ENCODE measurements at regions not wholly inside any gene's neighbourhood (a gene's known extent, or its start where the extent isn't known, plus 50 kb on each side); places are given as distances from the start of the nearest gene placed in this dataset.

DNA sequence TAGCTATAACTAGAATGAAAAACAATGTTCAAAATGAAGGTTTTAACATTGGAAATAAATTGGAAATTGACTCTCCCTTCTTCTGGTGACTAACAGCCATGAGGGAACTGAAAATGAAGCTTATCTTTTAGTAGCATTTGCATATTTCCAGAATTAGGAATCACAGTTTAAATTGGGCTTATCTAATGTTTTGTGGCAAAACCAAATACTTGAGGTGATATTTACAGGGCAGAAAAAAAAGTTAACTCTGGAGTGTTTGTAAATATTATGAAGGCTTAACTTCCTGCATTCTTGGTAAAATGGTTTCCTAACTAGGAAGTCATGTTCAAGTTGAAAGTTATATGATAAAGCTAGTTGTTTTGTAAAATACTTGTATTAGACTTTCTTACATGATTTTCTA lies 96.4 kb upstream of the SOX9 start:
- DNase-seq (ENCODE audit: low read depth): no peak

DNA sequence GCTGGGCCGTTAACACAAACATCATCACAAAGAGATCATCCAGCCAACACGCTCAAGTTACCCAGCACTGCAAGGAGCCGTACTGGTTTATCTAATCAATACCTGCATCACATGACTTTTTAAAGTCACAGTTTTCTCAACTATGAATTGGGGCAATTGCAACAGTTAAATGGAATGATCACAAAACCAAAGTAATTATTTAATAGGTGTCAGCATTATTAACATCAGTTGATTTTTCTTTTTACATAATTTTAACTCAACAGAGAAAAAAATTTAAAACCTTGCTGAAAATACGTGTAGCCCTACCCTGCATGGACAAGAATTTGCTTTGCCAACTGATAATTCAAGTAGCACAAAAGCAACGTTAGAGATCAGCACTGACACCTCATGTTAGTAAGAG lies 95.7 kb upstream of the SOX9 start:
- no peak for DNase-seq (ENCODE audit: low read depth)

DNA sequence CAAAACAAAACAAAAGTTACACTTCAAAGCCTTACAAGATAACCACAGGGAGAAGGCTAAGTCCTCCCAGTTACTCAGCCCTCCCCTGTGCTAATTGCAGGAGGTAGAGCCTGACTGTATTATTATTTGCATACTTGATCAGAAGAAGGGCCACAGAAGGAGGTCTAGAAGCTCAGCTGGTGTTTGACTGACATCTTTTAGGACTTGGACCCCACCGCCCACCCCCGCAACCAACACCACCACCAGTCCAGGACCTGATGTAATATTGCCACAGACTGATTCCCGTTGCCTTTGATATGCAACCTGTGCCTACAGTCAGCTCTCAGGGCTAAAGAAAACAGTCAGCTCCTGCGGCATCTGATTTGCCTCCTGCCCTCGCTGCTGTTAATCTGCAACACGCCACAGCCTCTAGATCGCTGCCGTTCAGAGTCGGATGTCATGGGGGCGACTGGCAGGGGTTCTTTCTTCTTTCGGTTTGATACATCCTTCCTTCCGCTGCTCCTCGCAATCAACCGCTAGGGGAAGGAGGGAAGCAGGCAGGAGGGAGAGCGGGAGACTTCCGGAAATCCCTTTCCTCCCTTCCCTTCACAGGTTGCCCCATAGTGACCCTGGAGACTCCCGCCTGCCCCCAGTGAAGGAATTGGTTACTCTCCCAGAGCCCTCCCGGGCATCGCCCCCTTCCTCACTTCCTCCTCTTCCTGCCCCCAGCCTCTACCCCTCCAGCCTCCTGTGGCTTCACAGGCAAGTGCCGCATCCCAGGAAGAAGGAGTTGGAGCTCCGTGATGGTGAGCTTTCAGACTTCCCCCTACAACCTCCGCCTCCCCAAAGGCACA lies 90.5 kb upstream of the SOX9 start:
- DNase-seq (ENCODE audit: low read depth): peak; percentile 42

DNA sequence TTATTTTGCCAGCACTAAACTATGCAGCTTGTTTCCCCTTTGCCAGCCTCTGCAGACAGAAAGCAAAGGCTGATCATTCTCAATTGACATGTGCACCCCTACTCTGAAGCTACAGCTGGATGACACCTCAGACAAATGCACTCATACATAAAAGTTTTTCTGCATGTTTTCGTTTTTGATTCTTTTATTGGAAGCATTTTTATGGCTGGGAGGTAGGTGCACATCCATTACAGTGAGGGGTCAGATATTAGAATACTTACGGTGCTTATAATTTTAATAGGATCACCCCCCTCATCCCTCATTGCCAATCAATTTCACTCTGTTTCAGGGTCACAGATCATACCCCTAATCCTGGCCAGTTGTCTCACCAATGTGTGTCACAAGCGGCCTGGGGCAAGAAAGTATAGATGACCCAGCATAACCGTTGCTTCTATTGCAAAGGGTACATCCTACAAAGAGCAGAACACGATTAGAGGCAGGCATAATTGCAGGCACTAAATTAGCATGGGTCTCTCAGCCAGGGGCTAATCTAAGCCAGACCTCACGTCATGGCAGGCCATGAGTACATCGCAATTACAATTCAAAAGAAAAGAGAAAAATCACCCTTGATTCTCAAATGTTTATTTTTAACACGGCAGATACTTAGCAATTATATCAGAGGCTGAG lies 89.5 kb upstream of the SOX9 start:
- no peak for DNase-seq (ENCODE audit: low read depth)

DNA sequence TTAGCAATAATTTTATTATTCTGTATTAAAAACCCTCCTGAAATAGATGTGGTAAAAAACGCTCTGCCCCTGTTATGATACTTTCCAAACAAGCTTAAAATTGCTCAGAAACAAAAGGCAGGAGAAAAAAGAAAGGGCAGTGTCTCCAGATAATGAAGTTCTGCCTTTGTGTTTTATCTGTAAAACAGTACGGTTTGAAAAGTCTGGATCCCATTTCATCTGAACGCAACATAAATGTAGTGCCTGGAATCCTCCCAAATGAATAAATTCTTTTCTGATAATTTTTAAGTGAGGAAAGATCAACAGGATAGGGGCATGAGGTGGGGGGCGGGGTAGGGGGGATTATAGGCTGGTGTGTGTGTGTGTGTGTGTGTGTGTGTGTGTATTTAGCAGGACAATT lies 87.5 kb upstream of the SOX9 start:
- no peak for DNase-seq (ENCODE audit: low read depth)

DNA sequence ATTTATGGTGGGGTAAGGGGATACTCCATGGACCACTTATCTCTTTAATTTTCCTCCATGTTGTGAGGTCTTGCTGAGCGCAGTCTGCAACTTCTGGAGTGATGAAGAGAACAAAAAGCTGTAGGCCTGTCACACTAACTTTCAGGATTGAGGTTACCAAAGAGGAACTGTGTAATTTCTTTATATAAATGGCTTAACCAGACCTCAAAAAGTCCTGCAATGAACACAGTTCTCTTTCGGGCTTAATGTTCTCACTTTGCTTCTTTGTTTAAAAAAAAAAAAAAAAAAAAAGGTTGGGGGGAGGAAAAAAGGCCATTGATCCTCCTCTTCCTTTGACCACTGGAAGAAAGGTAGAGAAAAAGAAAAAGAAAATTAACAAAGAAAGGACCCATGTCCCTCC lies 86.8 kb upstream of the SOX9 start:
- DNase-seq (ENCODE audit: low read depth): no peak

DNA sequence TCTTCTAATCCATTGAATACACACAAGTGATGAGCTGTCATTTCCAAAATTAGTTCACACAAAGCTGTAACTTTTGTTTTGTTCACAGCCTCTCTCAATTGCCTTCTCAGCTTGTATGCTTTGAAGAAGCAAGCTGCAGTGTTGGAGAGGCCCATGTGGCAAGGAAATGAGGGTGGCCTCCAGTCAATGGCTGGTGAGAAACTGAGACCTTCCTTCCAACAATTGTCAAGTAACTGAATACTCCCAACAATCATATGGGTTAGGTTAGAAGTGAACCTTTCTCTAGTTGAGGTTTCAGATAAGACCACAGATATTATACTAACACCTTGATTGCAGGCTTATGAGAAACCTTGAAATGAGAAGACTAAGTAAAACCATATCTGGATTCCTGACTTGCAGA lies 82.4 kb upstream of the SOX9 start:
- DNase-seq (ENCODE audit: low read depth): no peak

DNA sequence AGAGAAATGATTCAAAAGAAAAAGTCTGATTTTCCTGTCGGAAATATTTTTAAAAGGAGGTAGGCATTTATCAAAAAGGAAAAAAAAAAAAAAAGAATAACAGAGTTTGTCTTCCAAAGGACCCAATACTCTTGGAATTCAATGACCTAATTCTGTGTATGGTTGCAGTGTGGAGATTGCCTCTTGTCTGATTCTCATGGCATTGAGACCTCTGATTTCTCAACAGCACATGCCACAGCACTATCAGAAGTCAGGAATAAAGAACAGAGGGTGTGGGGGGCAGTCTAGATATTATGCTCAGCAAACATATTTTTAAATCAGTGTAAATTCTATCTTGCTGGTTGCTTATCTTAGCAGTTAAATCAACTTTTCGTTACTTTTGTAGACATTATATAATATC lies 81.3 kb upstream of the SOX9 start:
- no peak for DNase-seq (ENCODE audit: low read depth)

DNA sequence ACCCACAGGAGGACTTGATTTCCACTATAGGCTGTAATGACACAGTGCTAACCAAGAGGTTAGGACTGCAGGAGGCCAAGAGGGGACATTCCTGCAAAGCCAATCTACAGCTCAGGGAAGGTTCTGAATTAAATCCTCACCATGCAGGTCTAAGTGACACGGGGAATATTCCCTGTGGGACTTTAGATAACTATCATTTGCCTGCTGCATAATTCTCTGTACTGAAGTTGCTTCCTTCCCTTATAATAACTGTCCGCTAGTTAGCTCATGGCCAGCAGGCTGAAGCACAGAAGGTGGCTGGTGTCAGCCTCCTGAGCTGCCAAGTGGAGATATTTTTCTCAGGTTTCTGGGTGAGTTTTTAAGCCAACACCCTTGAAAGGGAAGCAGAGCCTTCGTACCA lies 74.6 kb upstream of the SOX9 start:
- no peak for DNase-seq (ENCODE audit: low read depth)

DNA sequence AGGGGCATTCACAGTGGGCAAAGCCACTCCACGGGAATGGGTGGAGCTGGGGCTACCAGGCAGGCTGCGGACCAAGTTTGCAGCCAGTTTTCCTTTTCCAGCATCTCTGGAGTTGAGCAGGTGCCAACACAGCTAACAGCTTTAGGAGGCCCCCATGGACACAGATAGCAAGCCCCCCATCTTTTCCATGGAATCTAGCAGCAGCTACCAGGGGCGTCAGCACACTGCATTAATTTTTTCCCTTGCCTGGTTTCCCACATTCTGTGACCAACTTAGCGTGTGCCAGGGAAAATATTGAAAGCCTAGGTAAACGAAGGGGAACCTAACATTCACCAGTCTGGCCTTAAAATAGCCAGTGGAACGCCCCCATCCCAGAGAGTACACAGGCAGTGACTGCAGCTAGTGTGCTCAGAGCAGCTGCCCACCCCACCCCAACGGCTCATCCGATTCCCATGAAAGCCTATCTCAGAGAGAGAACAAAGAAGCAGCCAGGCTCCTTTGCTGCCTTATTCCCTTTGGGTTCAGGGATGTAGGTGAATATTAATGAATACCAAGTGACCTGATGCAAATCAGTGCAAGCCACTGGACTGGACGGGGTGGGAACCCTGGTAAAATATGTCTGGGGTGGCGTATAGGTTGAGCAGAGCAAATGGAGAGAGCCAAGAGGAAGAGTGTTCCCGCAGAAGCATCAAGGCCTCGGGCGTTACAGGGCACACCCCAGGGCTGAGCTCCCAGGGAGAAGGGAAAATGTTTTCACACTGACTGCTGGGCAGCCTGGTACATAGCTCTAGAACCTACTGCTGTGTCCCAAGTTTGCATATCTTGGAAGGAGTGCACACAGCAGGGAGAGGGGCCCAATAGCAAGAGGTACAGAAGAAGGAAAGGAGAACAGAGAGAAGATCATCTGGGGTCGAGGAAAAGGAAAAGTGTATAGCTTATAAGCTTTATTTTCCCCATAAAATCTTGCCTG lies 73.9 kb upstream of the SOX9 start:
- DNase-seq (ENCODE audit: low read depth): no peak

DNA sequence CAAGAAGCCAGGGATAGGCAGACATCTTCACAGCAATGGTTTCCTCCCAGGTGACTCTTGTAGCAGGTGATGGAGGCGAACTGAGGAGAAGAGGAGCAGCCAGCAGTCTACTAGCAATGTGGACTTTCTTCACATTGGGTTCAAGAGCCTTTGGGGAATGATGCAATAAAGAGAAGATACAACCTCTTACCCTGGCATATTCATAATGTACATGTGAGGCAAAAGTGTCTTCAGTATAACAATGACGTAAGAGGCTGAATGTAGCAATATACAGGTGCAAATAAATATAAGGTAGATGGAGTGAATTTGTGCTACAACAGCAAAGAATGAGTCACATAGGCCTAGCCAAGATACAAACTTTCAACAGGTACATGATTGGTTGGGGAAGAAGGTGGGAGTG lies 70.9 kb upstream of the SOX9 start:
- DNase-seq (ENCODE audit: low read depth): no peak

DNA sequence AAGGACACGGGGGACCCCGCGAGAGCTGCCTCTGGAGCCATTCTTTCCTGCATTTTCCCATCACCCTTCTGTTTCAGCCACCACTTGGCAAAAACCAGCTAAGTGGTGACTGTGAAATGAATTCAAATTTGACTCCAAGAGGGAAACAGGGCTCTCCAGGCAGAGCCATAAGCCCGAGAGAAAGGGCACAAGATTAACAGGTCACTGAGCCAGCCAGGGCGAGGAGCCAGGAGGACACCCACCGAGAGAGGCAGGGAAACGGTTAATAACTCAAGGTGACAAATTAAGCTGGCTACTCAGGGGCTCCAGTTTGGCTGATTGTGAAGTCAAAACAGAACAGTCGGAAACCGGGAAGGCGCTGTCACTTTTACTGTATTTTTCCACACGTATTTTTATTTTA lies 67.8 kb upstream of the SOX9 start:
- no peak for DNase-seq (ENCODE audit: low read depth)

DNA sequence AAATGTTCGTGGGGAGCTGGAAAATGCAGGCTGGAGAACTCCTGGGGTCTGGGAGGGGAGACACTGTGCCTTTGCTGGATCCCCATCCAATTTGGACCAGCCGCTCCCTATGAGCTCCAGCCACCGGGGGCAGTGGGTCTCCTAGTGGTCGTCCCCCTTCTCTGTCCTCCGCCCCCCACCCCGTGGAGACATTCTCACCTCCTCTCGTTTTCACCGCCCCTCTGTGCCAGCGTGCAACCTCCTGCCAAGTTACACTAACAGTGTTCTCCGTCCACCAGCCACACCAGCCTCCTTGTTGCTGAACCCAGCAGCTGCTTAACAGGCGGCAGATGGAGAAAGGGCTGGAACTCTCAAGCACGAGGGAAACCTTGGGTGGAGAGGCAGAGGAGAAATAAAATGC lies 67.4 kb upstream of the SOX9 start:
- DNase-seq (ENCODE audit: low read depth): no peak

DNA sequence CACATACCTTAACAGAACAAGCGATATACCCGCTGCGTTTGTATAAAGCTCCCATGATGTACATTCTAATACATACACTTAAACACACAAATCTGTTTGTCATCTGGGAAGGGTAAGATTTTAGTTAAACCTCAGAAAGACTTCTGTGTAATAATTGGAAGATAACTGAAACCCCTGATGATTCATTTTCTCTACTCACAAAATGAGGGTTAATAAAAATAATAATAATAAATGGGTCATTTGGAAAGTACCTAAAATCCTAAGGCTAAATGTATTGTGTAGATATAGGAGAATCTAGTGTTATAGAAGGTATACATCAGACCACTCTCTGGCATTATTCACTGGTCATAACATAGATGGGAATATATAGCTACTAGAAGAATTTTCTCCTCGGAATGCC lies 64.7 kb upstream of the SOX9 start:
- DNase-seq (ENCODE audit: low read depth): no peak

DNA sequence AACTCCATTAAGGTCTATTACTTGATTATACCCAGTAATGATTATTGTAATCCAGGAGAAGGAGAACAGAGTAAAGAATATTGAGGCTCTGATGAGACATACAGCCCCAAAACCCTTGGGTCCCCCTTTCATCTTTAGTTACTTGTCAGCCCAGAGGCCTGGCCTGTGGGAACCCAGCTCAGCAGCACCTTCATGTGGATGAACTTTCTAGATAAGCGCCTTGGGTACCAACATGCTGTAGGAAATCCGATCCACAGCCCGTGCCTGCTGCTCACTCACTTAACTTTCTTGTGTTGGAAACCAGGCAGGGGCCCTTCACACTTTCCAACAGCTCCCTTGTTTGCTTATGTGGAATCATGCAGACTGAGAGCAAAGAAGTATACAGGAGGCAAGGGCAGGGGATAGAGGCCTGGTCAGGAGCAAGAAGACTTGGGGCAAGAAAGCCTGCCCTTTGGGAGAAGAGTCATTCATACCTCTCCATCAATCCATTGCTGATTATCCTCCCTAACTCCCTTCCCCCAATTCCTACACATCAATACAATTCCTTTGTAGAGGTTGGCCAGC lies 64.0 kb upstream of the SOX9 start:
- no peak for DNase-seq (ENCODE audit: low read depth)

DNA sequence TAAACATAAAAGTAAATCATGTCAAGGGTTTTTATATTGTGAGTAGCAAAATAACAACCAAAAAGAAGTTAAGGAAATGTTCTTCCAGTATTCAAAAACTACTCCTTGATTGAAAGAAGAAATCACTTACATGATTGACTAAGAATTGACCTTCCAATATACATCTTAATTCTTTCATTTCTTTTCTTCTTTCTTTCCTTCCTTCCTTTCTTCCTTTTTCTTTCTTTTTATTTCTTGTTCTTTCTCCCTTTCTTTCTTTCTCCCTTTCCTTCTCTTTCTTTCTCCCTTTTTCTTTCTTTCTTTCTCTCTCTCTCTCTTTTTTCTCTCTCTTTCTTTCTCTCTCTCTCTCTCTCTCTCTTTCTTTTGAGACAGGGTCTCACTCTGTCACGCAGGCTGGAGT lies 60.7 kb upstream of the SOX9 start:
- no peak for DNase-seq (ENCODE audit: low read depth)

DNA sequence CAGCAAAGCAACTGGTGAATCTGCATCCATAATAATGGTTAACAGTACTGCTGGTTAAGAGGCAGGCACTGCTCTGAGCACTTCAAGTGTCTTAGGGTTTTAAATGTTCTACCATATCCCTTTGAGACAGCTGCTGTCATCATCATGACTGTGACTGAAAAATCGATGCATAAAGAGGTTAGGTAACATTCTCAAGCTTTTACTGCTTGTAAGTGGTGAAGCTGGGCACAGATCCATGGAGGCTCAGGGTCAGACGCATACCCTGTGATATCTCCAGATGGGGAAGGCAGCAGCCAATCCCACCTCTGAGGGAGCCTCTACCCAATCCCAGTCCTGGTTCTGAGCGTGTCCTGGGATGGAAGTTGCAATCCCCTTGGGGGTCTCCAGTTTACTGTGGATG lies 57.6 kb upstream of the SOX9 start:
- no peak for DNase-seq (ENCODE audit: low read depth)

DNA sequence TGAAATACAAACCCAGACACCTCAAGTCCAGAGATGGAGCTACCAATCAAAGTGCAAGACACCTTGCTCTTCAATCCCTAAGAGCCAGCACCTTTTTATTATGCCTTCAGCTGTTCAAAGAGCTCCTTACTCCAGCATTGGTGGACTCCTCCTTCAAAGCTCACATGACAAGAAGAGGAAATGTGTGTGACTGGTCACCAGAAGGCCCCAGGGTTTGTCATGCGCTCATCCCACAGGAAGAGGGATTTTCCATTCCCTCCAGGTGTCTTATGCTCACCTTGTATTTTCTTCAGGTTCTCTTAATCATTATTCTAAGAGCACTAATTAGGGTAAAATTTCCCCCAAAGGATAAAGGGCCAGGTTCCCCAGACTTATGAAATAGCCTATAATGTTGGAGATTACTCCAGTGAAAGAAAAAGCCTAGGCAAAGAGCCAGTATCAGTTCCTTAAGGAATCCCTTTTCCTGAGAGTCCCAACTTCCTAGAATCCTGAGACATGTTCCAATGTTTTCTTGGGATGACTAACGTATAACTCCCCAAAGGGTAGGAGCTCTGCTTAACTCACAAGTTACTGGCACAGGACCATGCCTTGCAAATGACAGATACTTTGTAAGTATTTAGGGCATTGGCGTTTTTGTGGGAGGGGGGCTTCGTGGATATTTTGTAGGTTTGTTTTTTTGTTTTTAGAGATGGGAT lies 56.9 kb upstream of the SOX9 start:
- no peak for DNase-seq (ENCODE audit: low read depth)

DNA sequence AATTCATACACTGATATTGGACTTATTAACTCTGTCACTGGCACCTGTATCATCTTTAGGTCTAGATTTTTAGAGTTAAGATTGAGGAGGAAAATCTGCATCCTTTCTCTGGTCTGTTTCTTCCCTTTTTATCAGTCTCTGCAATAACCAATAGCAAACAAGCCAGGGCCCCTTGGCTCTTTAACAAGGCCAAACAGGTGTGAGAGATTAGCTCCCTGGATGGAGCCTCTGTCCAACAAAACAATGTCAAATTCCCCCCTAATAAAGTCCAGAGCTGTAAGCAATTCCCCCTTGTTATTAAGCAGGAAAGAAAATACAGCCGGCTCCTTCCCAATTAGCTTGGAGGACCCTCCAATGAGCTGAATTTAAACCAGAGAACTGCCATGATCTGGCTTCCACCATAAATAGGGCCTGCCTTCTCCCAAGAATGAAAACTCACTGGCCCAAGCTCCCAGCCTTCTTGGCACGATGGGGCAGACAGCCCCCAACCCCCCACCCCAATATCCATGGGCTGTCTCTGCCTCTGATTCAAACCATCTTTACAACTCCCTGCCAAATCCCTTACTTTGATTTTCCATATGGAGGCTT lies 56.1 kb upstream of the SOX9 start:
- no peak for DNase-seq (ENCODE audit: low read depth)

DNA sequence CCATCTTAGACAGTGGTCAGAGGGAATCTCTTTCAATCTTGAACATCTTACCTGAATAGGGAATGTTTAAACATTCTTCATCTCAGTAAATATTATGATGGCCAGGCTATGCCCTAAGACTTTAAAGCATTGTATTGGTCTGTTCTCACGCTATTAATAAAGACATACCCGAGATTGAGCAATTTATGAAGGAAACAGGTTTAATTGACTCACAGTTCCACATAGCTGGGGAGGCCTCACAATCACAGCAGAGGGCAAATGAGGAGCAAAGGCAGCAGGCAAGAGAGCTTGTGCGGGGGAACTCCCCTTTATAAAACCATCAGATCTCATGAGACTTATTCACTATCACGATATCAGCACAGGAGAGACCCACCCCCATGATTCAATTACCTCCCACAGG lies 55.3 kb upstream of the SOX9 start:
- DNase-seq (ENCODE audit: low read depth): no peak

DNA sequence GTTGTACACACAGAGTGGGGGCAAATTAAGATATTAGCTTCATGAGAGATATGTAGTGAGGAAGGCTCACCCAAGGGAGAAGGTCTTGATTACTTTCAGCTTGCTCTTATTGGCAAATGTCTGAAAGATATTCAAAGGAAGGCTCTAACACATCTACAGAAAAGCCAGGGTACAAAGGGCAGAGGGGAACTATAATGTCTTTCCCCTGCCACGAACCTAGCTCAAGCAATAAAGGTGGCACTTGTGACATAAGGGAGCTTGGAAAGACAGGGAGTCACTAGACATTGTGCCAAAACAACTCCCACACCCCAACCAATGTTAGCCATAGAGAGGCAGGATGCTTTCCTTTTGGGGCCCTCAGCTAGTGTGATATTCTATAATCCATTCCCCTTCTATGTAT lies 52.2 kb upstream of the SOX9 start:
- DNase-seq (ENCODE audit: low read depth): no peak

All from iris pigment epithelial cell (primary cell).